B cell (primary cell): ENCODE measurements at regions not wholly inside any gene's neighbourhood (a gene's known extent, or its start where the extent isn't known, plus 50 kb on each side); places are given as distances from the start of the nearest gene placed in this dataset.

ENCODE experiments used
- ATAC-seq: fragments of 200-7000 bp; cut with Tn5 transposase; one replicate; pipeline ENCODE4 v1.10.0; 2021; ENCODE audit warnings: low read depth, mild to moderate bottlenecking, moderate number of reproducible peaks, moderate library complexity
- CTCF ChIA-PET: fragments of 350-600 bp; sonication (Branson Sonifier 250); formaldehyde crosslinking; loops from one replicate; lab custom pipeline; 2021; ENCODE audit warnings: antibody characterized with exemption, inconsistent platforms; lab: Charles Lee
- POLR2A ChIA-PET: fragments of 350-600 bp; sonication (Branson Sonifier 250); formaldehyde crosslinking; loops from one replicate; lab custom pipeline; 2021; ENCODE audit warnings: antibody characterized with exemption; lab: Charles Lee
- DNase-seq: peaks from one replicate; pipeline ENCODE4 v3.0.0; 2013
- H2AFZ ChIP-seq: 2 replicates; pipeline ENCODE4 v1.6.1; 2012; ENCODE audit warnings: mild to moderate bottlenecking, low read depth, low read length; ENCODE audit not compliant: insufficient read depth, poor library complexity, severe bottlenecking
- H3K27ac ChIP-seq, 2 donors: 1 replicate in 1 of 2; 2 replicates in 1 of 2; pipeline ENCODE4 v1.5.1; 2012 to 2013; ENCODE audit warnings: low read length in 2 of 2, mild to moderate bottlenecking in 2 of 2, moderate library complexity in 1 of 2
- H3K27me3 ChIP-seq, 4 experiments: fragments of 200-600 bp in 1 of 4; sonication (generic) in 1 of 4; replicated peaks in 1 of 4; 1 replicate in 2 of 4; 2 replicates in 2 of 4; pipeline versions ENCODE4 v1.6.1 to v1.7.0; 2013 to 2016; ENCODE audit warnings: low read length in 3 of 4, mild to moderate bottlenecking in 2 of 4, mixed read lengths in 1 of 4, moderate library complexity in 1 of 4; ENCODE audit not compliant: insufficient read depth in 4 of 4, control insufficient read depth in 3 of 4; ENCODE audit errors: control extremely low read depth in 1 of 4
- H3K36me3 ChIP-seq, 2 experiments: replicated peaks in 1 of 2; 1 replicate in 1 of 2; 2 replicates in 1 of 2; pipeline versions ENCODE4 v1.6.1 to v1.7.1; 2013; ENCODE audit warnings: low read length in 1 of 2; ENCODE audit not compliant: insufficient read depth in 2 of 2, control insufficient read depth in 1 of 2; ENCODE audit errors: control extremely low read depth in 1 of 2, extremely low read depth in 1 of 2
- H3K4me1 ChIP-seq, 2 donors: fragments of 200-600 bp in 1 of 2; sonication (generic) in 1 of 2; 1 replicate in 1 of 2; 2 replicates in 1 of 2; pipeline versions ENCODE4 v1.5.1 to v1.6.1; 2013 to 2017; ENCODE audit warnings: low read length in 2 of 2; ENCODE audit not compliant: control insufficient read depth in 2 of 2, insufficient read depth in 2 of 2
- H3K4me2 ChIP-seq: replicated peaks from 2 replicates; pipeline ENCODE3; 2012; ENCODE audit warnings: mild to moderate bottlenecking, low read depth, low read length; ENCODE audit not compliant: poor library complexity, severe bottlenecking
- H3K4me3 ChIP-seq, 5 experiments: fragments of 200-600 bp in 1 of 5; sonication (generic) in 1 of 5; 1 replicate in 3 of 5; 2 replicates in 2 of 5; pipeline versions ENCODE4 v1.5.1 to v1.7.0; 2011 to 2016; ENCODE audit warnings: low read length in 4 of 5, mild to moderate bottlenecking in 4 of 5, low read depth in 2 of 5, control low read depth in 1 of 5, moderate library complexity in 1 of 5; ENCODE audit not compliant: insufficient read depth in 1 of 5; ENCODE audit errors: control extremely low read depth in 1 of 5, extremely low read depth in 1 of 5
- H3K79me2 ChIP-seq: fragments of 200-600 bp; sonication (generic); one replicate; pipeline ENCODE4 v1.6.0; 2016; ENCODE audit warnings: low read length; ENCODE audit not compliant: control insufficient read depth, insufficient read depth
- H3K9ac ChIP-seq: fragments of 200-600 bp; sonication (generic); 2 replicates; pipeline ENCODE4 v1.6.1; 2017; ENCODE audit warnings: mild to moderate bottlenecking, low read length, moderate library complexity
- H3K9me3 ChIP-seq, 3 donors: one replicate each; pipeline versions ENCODE4 v1.6.1 to v1.7.1; 2013; ENCODE audit warnings: low read length in 2 of 3; ENCODE audit not compliant: control insufficient read depth in 2 of 3, insufficient read depth in 1 of 3; ENCODE audit errors: control extremely low read depth in 1 of 3
- H4K20me1 ChIP-seq: 2 replicates; pipeline ENCODE4 v1.6.0; 2012; ENCODE audit warnings: mild to moderate bottlenecking, low read length; ENCODE audit not compliant: insufficient read depth, control insufficient read depth, poor library complexity, severe bottlenecking
- H3K27ac Mint-ChIP-seq: one replicate; pipeline ENCODE4 v1.8.0; 2021; ENCODE audit warnings: mixed read lengths
- H3K27me3 Mint-ChIP-seq: one replicate; pipeline ENCODE4 v1.8.0; 2021; ENCODE audit warnings: mixed read lengths
- H3K4me1 Mint-ChIP-seq: one replicate; pipeline ENCODE4 v1.8.0; 2021; ENCODE audit warnings: mixed read lengths
- H3K4me3 Mint-ChIP-seq: one replicate; pipeline ENCODE4 v1.8.0; 2021; ENCODE audit warnings: mixed read lengths
- H3K9me3 Mint-ChIP-seq: one replicate; pipeline ENCODE4 v1.8.0; 2022; ENCODE audit warnings: mixed read lengths; ENCODE audit not compliant: insufficient read depth
- EZH2 ChIP-seq: IDR thresholded peaks from 2 replicates; pipeline ENCODE4 v1.6.1; 2012; ENCODE audit warnings: borderline replicate concordance, low read depth, mild to moderate bottlenecking, moderate library complexity, low read length; ENCODE audit not compliant: insufficient read depth, poor library complexity, severe bottlenecking
- WGBS: methylation state at CpG from one replicate; pipeline ENCODE4 v1.1.5; 2013; ENCODE audit warnings: missing lambda C conversion rate; ENCODE audit not compliant: insufficient coverage; 5-methylcytosine and 5-hydroxymethylcytosine counted together
- intact Hi-C: fragments of 100-400 bp; cut with micrococcal nuclease; formaldehyde crosslinking; loops from one replicate; pipeline ENCODE4 v1.10.0; 2022
- TF ChIP-seq, protein P1 (sequence below): fragments of 200-600 bp; IDR thresholded peaks from one replicate; pipeline ENCODE4 v1.8.0; 2022; ENCODE audit warnings: antibody characterized with exemption, mild to moderate bottlenecking

DNA sequence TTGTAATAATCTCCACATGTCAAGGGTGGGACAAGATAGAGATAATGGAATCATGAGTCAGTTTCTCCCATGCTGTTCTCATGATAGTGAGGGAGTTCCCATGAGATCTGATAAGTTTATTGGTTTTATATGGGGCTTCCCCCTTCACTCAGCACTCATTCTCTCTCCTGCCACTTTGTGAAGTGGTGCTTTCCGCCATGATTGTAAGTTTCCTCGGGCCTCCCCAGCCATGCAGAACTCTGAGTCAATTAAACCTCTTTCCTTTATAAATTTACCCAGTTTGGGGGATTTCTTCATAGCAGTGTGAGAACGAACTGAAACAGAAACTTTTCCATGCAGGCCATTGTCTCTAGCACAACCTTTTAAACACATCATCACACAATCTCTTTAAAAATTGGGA, 221.5 kb upstream of the BRINP3 start:
- H3K9me3 Mint-ChIP-seq = no peaks in the 10 kb centered on the region
- no peaks in the 10 kb centered on the region for H3K27me3 ChIP-seq
- H3K27me3 Mint-ChIP-seq = no peaks in the 10 kb centered on the region
- POLR2A ChIA-PET = no interaction called here
- ATAC-seq = no peak
- no peak overlapping the region for H3K27ac ChIP-seq
- no peaks in the 10 kb centered on the region for H4K20me1 ChIP-seq
- no peak overlapping the region for H3K4me2 ChIP-seq
- no peaks in the 10 kb centered on the region for H3K79me2 ChIP-seq
- TF ChIP-seq EZH2 = no peak
- no peak overlapping the region for H3K4me3 Mint-ChIP-seq
- no peak overlapping the region for H2AFZ ChIP-seq
- no peak overlapping the region for H3K27ac Mint-ChIP-seq
- no peaks in the 10 kb centered on the region for H3K4me1 ChIP-seq
- CTCF ChIA-PET = no interaction called here
- no peaks in the 10 kb centered on the region for H3K4me1 Mint-ChIP-seq
- DNase-seq = no peak
- peaks cover 0 to 13% (median 0%) of the 10 kb centered on the region in 3 donors for H3K9me3 ChIP-seq
- WGBS = 86% methylated on average over 2 of the region's 3 CpGs
- H3K36me3 ChIP-seq = no peaks in the 10 kb centered on the region
- intact Hi-C loops = no loop called here
- no peak overlapping the region for H3K9ac ChIP-seq
- H3K4me3 ChIP-seq = no peak overlapping the region

- no peak for ATAC-seq
- Histone ChIP-seq H3K27me3 (no peaks in the 10 kb centered on the region), H3K4me1 (no peaks in the 10 kb centered on the region), H3K36me3 (no peaks in the 10 kb centered on the region), H2AFZ (no peak overlapping the region), H3K9me3 (peaks cover 0 to 6% (median 0%) of the 10 kb centered on the region in 3 donors), H3K79me2 (no peaks in the 10 kb centered on the region), H3K9ac (no peak overlapping the region), H3K27ac (no peak overlapping the region), H3K4me2 (no peak overlapping the region), H3K4me3 (no peak overlapping the region), H4K20me1 (no peaks in the 10 kb centered on the region)
- Mint-ChIP-seq H3K9me3 (peaks cover 4% of the 10 kb centered on the region), H3K4me1 (no peaks in the 10 kb centered on the region), H3K27ac (no peak overlapping the region), H3K27me3 (no peaks in the 10 kb centered on the region), H3K4me3 (no peak overlapping the region)
- no peak for TF ChIP-seq EZH2
- TF ChIP-seq, protein P1, sequence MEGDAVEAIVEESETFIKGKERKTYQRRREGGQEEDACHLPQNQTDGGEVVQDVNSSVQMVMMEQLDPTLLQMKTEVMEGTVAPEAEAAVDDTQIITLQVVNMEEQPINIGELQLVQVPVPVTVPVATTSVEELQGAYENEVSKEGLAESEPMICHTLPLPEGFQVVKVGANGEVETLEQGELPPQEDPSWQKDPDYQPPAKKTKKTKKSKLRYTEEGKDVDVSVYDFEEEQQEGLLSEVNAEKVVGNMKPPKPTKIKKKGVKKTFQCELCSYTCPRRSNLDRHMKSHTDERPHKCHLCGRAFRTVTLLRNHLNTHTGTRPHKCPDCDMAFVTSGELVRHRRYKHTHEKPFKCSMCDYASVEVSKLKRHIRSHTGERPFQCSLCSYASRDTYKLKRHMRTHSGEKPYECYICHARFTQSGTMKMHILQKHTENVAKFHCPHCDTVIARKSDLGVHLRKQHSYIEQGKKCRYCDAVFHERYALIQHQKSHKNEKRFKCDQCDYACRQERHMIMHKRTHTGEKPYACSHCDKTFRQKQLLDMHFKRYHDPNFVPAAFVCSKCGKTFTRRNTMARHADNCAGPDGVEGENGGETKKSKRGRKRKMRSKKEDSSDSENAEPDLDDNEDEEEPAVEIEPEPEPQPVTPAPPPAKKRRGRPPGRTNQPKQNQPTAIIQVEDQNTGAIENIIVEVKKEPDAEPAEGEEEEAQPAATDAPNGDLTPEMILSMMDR = no peak
- WGBS = 100% methylated on average over 1 of the region's 4 CpGs
- intact Hi-C loops = no loop called here
- CTCF ChIA-PET = no interaction called here
- POLR2A ChIA-PET = no interaction called here
- DNase-seq = no peak
These were observed 230.9 kb upstream of the BRINP3 start for GRCh38 chr1:190708418-190709057.
